Chondrocyte (in vitro differentiated cells): ENCODE measurements at regions not wholly inside any gene's neighbourhood (a gene's known extent, or its start where the extent isn't known, plus 50 kb on each side); places are given as distances from the start of the nearest gene placed in this dataset.

Experiments used
- DNase-seq: peaks from one replicate; pipeline ENCODE4 v3.0.0; 2021; ENCODE audit warnings: mixed read lengths, low spot score
- H3K27ac Mint-ChIP-seq: one replicate; pipeline ENCODE4 v1.8.0; 2021; ENCODE audit warnings: mild to moderate bottlenecking, moderate library complexity, mixed read lengths; ENCODE audit not compliant: unreplicated experiment
- H3K27me3 Mint-ChIP-seq: 2 replicates; pipeline ENCODE4 v1.8.0; 2021; ENCODE audit warnings: low read depth, mixed read lengths
- H3K36me3 Mint-ChIP-seq: 2 replicates; pipeline ENCODE4 v1.8.0; 2021; ENCODE audit warnings: low read depth, mixed read lengths
- H3K4me1 Mint-ChIP-seq: 2 replicates; pipeline ENCODE4 v1.8.0; 2021; ENCODE audit warnings: low read depth, mild to moderate bottlenecking, mixed read lengths
- H3K4me3 Mint-ChIP-seq: one replicate; pipeline ENCODE4 v1.8.0; 2021; ENCODE audit warnings: mild to moderate bottlenecking, moderate library complexity, mixed read lengths; ENCODE audit not compliant: unreplicated experiment
- H3K9me3 Mint-ChIP-seq: 2 replicates; pipeline ENCODE4 v1.8.0; 2021; ENCODE audit warnings: low read depth, mixed read lengths
- CTCF ChIP-seq: fragments of 200-600 bp; sonication (generic); IDR thresholded peaks from 2 replicates; pipeline ENCODE4 v1.5.0; 2021; ENCODE audit warnings: antibody characterized with exemption, mild to moderate bottlenecking, moderate library complexity

GRCh38 chr17:56047331-56047730 is 105.9 kb upstream of the ANKFN1 start:
- no peak for TF ChIP-seq CTCF
- H3K9me3 Mint-ChIP-seq: peaks cover 3% of the 10 kb centered on the region
- no peaks in the 10 kb centered on the region for H3K4me1 Mint-ChIP-seq
- peaks cover 11% of the 10 kb centered on the region for H3K27me3 Mint-ChIP-seq
- no peak overlapping the region for H3K4me3 Mint-ChIP-seq
- DNase-seq: no peak
- no peaks in the 10 kb centered on the region for H3K36me3 Mint-ChIP-seq
- no peak overlapping the region for H3K27ac Mint-ChIP-seq

GRCh38 chr17:56057869-56058268 is 95.4 kb upstream of the ANKFN1 start:
- Mint-ChIP-seq H3K4me1 (no peaks in the 10 kb centered on the region), H3K4me3 (no peak overlapping the region), H3K9me3 (peaks cover 42% of the 10 kb centered on the region), H3K27ac (no peak overlapping the region), H3K27me3 (no peaks in the 10 kb centered on the region), H3K36me3 (no peaks in the 10 kb centered on the region)
- no peak for TF ChIP-seq CTCF
- no peak for DNase-seq

GRCh38 chr17:56064506-56064905 is 88.8 kb upstream of the ANKFN1 start:
- Mint-ChIP-seq H3K4me3 (no peak overlapping the region), H3K9me3 (peaks cover 40% of the 10 kb centered on the region), H3K36me3 (no peaks in the 10 kb centered on the region), H3K4me1 (no peaks in the 10 kb centered on the region), H3K27ac (no peak overlapping the region), H3K27me3 (no peaks in the 10 kb centered on the region)
- no peak for DNase-seq
- TF ChIP-seq CTCF: no peak

GRCh38 chr17:56074361-56074890 is 78.8 kb upstream of the ANKFN1 start:
- TF ChIP-seq CTCF: no peak
- DNase-seq: no peak
- peaks cover 16% of the 10 kb centered on the region for H3K9me3 Mint-ChIP-seq
- no peak overlapping the region for H3K27ac Mint-ChIP-seq
- no peaks in the 10 kb centered on the region for H3K27me3 Mint-ChIP-seq
- no peaks in the 10 kb centered on the region for H3K4me1 Mint-ChIP-seq
- no peaks in the 10 kb centered on the region for H3K36me3 Mint-ChIP-seq
- no peak overlapping the region for H3K4me3 Mint-ChIP-seq

- no peak overlapping the region for H3K4me3 Mint-ChIP-seq
- peaks cover 16% of the 10 kb centered on the region for H3K9me3 Mint-ChIP-seq
- no peak for TF ChIP-seq CTCF
- no peak for DNase-seq
- no peaks in the 10 kb centered on the region for H3K4me1 Mint-ChIP-seq
- H3K27me3 Mint-ChIP-seq: no peaks in the 10 kb centered on the region
- H3K27ac Mint-ChIP-seq: no peak overlapping the region
- H3K36me3 Mint-ChIP-seq: no peaks in the 10 kb centered on the region
Measured at GRCh38 chr17:56076980-56077379, 76.3 kb upstream of the ANKFN1 start.
